ENCODE measurements at regions not wholly inside any gene's neighbourhood (a gene's known extent, or its start where the extent isn't known, plus 50 kb on each side); places are given as distances from the start of the nearest gene placed in this dataset.
"Not testable (repeated sequence)": the region's sequence is repeated elsewhere in the genome, so short reads cannot be mapped to it uniquely, and the experiment has no call there.

DNA sequence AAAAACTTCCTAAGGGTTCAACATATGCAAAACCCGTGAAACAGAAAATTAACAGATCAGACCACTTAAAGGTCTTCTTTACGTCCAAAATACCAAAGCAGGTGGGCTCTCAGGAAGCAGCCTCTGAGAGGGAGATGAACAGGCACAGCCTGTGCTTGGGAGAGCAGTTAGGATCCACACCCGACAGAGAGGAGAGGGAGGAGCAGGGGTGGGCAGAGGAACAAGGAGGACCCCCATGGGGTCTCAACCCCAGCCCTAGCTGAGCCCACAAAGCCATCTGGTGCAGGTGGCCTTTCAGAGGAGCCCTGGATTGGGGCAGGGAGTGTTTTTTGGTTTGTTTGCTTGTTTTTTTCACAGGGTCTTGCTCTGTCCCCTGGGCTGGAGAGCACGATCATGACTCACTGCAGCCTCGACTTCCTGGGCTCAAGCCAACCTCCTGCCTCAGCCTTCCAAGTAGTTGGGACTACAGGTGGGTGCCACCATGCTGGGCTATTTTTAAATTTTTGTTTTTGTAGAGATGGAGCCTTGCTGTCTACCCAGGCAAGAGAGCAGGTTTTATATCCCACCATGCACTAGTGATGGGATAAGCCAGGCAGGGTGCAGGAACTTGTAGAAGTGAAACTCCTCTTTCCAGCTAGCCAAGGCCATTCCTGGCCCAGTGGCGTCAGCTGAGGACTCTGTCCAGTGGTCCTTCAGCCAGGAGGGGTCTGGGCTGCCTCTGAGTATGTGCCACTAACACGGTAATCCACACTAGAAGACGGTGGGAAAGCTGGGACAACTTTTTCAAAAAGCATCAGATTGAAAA lies 154.1 kb upstream of the HDAC4 start:
- Mint-ChIP-seq H3K4me3 (no peak overlapping the region), H3K27me3 (peaks cover 16% of the 10 kb centered on the region), H3K36me3 (ENCODE audit: low read depth) (no peaks in the 10 kb centered on the region), H3K4me1 (peaks cover 4% of the 10 kb centered on the region), H3K9me3 (no peaks in the 10 kb centered on the region), H3K27ac (no peak overlapping the region)
- no peak for DNase-seq
- ChIA-PET CTCF (no interaction called here), POLR2A (no interaction called here)

DNA sequence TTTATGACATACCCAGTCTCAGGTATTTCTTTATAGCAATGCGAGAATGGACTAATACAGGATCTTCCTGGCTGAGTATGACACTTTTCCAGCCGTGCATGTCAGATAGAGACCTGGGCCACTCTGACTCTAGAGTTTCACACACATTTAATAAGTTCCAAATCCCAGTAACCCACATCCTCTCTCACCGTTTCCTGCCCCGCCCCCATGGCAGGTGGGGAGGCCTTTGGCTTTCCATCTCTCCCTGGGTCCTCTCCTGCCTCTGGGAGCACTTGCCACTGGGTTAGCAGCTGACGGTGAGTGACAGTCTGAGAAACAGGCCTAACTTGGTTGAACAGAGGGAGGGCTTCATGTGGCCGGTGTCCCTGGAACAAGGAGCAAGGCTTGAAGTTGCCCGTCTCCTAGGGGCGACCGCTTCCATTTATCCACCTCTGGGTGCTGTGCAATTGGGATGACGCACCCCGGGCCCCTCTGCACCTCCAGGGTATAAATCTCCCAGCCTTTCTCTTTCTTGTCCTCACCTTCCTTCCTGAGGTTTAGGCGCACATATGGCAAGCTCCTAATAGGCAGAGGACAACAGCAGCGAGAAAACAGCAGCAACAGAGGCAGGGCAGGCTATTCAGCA lies 152.7 kb upstream of the HDAC4 start:
- Mint-ChIP-seq H3K4me1 (peaks cover 17% of the 10 kb centered on the region), H3K4me3 (no peak overlapping the region), H3K27ac (no peak overlapping the region), H3K36me3 (ENCODE audit: low read depth) (no peaks in the 10 kb centered on the region), H3K9me3 (no peaks in the 10 kb centered on the region), H3K27me3 (peaks cover 18% of the 10 kb centered on the region)
- CTCF ChIA-PET, result no interaction called here
- no peak for DNase-seq
- POLR2A ChIA-PET, result no interaction called here

DNA sequence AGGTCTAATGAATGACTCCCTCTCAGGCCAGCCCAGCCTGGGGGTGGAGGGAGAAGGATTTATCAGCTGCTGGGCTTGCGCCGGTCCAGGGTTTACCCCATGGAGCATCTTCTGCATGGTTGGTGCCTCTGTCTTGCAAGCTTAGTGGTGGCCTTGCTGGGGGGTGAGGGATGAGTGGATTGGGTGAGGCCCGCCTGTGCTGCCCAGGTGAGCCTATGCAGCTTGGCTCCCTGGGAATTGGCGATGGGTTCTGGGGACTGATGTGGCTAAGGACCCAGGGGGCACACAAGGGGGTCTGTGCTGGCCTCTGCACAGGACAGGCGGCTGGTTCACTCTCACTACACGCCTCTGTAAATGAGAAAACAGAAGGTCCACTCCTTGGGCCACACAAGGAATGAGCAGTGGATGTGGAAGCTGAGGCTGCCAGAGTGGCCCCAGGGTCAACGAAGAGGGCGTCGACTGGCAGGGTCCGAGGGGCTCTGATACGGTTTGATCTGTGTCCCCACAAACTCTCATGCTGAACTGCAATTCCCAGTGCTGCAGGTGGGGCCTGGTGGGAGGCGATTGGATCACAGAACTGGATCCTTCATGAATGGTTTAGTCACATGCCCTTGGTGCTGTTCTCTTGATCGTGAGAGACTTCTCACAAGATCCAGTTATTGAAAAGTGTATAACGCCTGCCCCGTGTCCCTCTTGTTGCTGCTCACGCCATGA lies 151.6 kb upstream of the HDAC4 start:
- Mint-ChIP-seq H3K27me3 (peaks cover 18% of the 10 kb centered on the region), H3K4me1 (peaks cover 26% of the 10 kb centered on the region), H3K9me3 (no peaks in the 10 kb centered on the region), H3K36me3 (ENCODE audit: low read depth) (no peaks in the 10 kb centered on the region), H3K27ac (no peak overlapping the region), H3K4me3 (no peak overlapping the region)
- no peak for DNase-seq
- ChIA-PET POLR2A (no interaction called here), CTCF (interaction anchor here (0.7 kb wide), 1 partner anchor 20 kb away, joined by 3 read pairs; no protein-coding TSS in a partner anchor)

DNA sequence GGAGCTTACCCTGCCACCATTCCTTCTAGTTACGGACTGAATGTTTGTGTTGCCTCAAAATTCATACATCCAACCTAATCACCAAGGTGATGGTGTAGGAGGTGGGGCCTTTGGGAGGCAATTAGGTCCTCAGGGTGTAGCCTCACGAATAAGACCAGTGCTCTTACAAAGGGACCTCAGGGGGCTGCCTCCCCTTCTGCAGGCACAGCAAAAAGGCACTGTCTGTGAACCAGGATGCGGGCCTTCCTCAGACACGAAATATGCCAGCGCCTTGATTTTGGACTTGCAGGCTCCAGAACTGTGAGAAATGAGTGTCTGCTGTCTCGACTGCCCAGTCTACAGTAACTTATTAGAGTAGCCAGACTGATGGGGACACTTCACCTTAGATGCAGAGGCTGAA lies 150.4 kb upstream of the HDAC4 start:
- Mint-ChIP-seq H3K4me3 (no peak overlapping the region), H3K9me3 (no peaks in the 10 kb centered on the region), H3K27ac (no peak overlapping the region), H3K27me3 (peaks cover 13% of the 10 kb centered on the region), H3K4me1 (peaks cover 27% of the 10 kb centered on the region), H3K36me3 (ENCODE audit: low read depth) (no peaks in the 10 kb centered on the region)
- POLR2A ChIA-PET, result no interaction called here
- CTCF ChIA-PET, result no interaction called here
- no peak for DNase-seq

DNA sequence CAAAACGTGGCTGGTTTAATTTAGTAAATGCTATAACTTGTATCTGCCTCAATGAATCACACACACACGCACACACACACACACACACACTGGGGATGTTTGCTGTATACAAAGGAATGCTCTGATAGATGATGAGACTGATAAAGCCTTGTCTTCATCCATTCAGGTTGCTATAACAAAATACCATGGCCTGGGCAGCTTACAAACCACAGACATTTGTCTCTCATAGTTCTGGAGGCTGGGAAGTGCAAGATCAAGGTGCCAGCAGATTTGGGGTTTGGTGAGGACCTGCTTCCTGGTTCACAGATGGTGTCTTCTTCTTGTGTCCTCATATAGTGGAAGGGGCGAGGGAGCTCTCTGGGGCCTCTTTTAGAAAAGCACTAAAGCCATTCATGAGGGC lies 149.5 kb upstream of the HDAC4 start:
- no peak overlapping the region for H3K4me3 Mint-ChIP-seq
- H3K4me1 Mint-ChIP-seq, result peaks cover 35% of the 10 kb centered on the region
- CTCF ChIA-PET, result no interaction called here
- H3K27ac Mint-ChIP-seq, result no peak overlapping the region
- H3K9me3 Mint-ChIP-seq, result no peaks in the 10 kb centered on the region
- POLR2A ChIA-PET, result no interaction called here
- peaks cover 7% of the 10 kb centered on the region for H3K27me3 Mint-ChIP-seq
- H3K36me3 Mint-ChIP-seq (ENCODE audit: low read depth), result no peaks in the 10 kb centered on the region
- no peak for DNase-seq

DNA sequence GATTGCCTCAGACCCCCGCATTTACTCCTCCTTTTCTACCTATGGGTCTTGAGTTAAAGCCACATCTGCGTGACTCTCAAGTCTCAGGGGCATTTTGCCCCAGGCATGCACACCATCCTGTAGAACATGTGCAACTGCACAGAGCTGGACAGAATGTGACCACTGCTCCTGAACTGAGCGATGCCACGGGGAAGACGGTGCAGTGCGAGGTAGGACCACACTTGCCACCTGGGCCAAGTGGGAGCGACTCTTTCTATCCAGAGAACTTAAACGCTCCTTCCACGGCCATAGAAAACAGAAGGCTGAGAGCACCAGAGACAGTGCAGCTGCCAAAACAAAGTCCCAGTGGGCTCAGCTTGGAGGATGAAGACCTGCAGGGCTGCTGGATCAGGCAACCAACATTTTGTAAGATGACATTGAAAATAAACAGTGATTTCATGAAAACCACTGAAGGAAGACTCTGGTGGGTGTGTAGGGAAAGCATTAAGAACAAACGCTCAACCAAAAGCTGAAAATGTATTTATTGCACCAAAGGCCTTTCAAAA lies 149.0 kb upstream of the HDAC4 start:
- Mint-ChIP-seq H3K36me3 (ENCODE audit: low read depth) (no peaks in the 10 kb centered on the region), H3K27me3 (peaks cover 7% of the 10 kb centered on the region), H3K4me3 (no peak overlapping the region), H3K27ac (no peak overlapping the region), H3K4me1 (peaks cover 41% of the 10 kb centered on the region), H3K9me3 (peaks cover under 1% of the 10 kb centered on the region)
- CTCF ChIA-PET, result no interaction called here
- no peak for DNase-seq
- POLR2A ChIA-PET, result no interaction called here

DNA sequence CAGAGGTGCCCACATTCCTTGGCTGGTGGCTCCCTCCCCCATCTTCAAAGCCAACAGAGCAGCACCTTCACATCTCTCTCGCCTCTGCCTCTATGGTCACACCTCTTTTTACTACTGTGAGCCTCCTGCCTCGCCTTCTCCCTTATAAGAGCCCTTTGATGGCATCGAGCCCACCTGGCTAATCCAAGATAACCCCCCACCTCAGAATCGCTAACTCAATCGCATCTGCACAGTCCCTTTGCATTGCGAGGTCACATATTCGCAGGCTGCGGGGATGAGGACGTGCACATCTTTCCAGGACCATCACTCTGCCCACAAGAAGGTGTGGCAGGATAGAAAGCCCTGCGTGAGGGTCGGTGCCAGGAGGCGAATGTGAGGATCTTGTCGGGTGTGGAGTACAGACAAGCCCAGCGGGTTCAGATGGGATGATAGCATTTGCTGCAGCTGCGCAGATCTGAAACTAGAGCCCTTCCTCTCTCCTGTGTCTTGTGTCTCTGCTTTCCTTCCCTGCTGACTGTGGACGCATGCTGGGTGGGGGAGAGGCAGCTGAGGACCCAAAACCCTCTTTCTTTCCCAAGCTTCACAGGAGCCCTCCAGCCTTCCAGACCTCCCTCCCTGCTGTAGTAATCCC lies 148.3 kb upstream of the HDAC4 start:
- CTCF ChIA-PET, result interaction anchor here (0.6 to 1.0 kb wide), 2 partner anchors 9 to 363 kb away, joined by 3 read pairs; no protein-coding TSS in a partner anchor
- no peak for DNase-seq
- H3K4me3 Mint-ChIP-seq, result no peak overlapping the region

DNA sequence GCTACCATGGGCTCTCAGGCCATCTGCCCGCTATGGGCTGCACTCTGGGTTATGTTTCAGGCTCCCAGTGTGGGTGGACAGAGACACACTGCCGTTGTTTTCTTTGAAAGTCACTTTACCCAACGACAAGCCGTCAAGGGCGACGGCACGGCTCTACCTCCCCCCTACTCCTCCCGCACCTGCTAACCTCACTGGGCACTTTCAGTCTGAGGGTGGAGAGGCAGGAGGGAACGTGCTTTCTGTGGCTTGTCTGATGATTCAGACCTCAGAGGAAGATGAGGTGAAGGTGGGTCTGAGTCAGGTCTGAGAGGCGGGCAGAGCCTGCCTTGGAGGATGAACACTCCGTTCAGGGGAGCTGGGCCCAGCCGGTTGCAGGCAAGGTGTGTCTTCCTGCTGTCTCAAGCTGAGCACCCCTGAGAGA lies 147.6 kb upstream of the HDAC4 start:
- H3K27me3 Mint-ChIP-seq, result peaks cover 16% of the 10 kb centered on the region
- peaks cover 48% of the 10 kb centered on the region for H3K4me1 Mint-ChIP-seq
- DNase-seq, result peak; percentile 69
- no peak overlapping the region for H3K27ac Mint-ChIP-seq
- ChIA-PET POLR2A (no interaction called here), CTCF (interaction anchor here (0.6 to 1.0 kb wide), 2 partner anchors 9 to 363 kb away, joined by 3 read pairs; no protein-coding TSS in a partner anchor)
- H3K4me3 Mint-ChIP-seq, result no peak overlapping the region
- peaks cover 4% of the 10 kb centered on the region for H3K9me3 Mint-ChIP-seq
- H3K36me3 Mint-ChIP-seq (ENCODE audit: low read depth), result no peaks in the 10 kb centered on the region

More for the DNA sequence above, 148.3 kb upstream of the HDAC4 start:
- H3K27ac Mint-ChIP-seq, result no peak overlapping the region
- H3K4me1 Mint-ChIP-seq, result peaks cover 46% of the 10 kb centered on the region
- no peaks in the 10 kb centered on the region for H3K36me3 Mint-ChIP-seq (ENCODE audit: low read depth)
- H3K27me3 Mint-ChIP-seq, result peaks cover 12% of the 10 kb centered on the region
- POLR2A ChIA-PET, result no interaction called here
- H3K9me3 Mint-ChIP-seq, result peaks cover 4% of the 10 kb centered on the region

DNA sequence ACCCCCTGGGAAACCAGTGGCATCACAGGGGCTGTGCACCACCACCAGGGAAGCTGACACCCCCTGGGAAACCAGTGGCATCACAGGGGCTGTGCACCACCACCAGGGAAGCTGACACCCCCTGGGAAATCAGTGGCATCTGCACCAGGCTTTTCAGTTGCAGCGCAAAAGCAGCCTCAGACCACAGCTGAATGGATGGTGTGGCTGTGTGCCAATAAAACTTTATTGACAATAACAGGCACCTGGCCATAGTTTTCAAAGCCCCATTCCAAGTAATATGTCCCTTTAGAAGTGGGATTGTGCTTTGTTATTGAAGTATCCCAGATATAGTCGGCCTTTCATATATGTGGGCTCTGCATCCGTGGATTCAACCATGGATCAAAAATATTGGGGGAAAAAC lies 146.3 kb upstream of the HDAC4 start:
- DNase-seq; CTCF ChIA-PET; H3K9me3 Mint-ChIP-seq; POLR2A ChIA-PET; H3K27ac Mint-ChIP-seq; H3K36me3 Mint-ChIP-seq (ENCODE audit: low read depth); H3K4me3 Mint-ChIP-seq: not testable (repeated sequence)
- H3K27me3 Mint-ChIP-seq, result peaks cover 22% of the 10 kb centered on the region
- H3K4me1 Mint-ChIP-seq, result peaks cover 45% of the 10 kb centered on the region

DNA sequence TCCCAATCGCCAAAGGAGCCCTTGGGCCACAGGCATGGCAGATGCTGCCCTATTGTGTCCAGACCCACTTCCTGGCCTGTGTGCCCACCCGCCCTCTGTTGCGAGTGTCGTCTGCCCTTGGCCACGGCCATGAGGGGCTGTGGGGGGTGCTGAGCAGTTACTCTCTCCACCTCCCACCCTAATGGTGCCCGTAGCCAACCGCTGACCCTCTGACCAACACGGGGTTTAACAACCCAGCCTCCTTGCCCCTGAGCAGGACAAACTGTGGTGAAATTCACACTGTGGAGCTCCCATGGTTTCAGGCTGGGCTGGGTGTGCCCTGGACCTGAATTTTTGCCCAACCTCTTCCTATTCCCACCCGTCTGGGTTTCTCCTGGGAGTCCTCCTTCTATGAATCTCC lies 145.7 kb upstream of the HDAC4 start:
- H3K4me3 Mint-ChIP-seq, result no peak overlapping the region
- no peaks in the 10 kb centered on the region for H3K36me3 Mint-ChIP-seq (ENCODE audit: low read depth)
- CTCF ChIA-PET, result no interaction called here
- peaks cover 45% of the 10 kb centered on the region for H3K4me1 Mint-ChIP-seq
- no peak for DNase-seq
- POLR2A ChIA-PET, result no interaction called here
- H3K9me3 Mint-ChIP-seq, result peaks cover 4% of the 10 kb centered on the region
- H3K27me3 Mint-ChIP-seq, result peaks cover 24% of the 10 kb centered on the region
- no peak overlapping the region for H3K27ac Mint-ChIP-seq

DNA sequence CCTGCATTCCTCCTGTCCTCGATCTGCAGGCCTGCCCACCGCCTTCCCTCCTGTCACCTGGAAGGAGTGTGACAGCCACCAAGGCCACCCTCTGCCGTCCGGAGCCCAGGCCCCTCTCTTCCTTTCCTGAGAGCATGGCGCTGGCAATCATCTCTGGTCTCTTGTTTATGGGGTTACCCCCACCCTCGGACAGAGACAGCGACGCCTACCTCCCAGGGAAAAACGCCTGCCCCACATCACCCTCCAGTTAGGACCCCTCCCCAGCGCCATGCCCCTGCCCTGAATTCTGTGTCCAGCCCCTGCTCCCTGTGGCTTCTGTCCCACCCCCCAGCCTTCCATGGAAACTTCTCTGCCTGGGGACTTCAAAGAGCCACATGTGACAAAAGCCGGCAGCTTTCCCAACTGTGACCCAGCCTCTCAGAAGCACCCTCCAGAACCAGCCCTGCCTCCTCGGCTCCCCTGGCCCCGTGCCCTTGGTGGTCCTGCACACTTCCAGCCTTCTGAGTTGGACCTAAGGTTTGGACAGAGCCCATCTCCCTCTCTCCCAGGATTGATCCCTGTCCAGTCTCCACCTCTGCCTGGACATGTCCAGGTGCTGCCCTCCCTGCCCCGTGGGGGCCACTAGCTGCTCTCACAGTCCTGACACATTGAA lies 145.0 kb upstream of the HDAC4 start:
- ChIA-PET CTCF (no interaction called here), POLR2A (no interaction called here)
- Mint-ChIP-seq H3K27ac (peak overlapping the region; percentile 31), H3K36me3 (ENCODE audit: low read depth) (no peaks in the 10 kb centered on the region), H3K27me3 (peaks cover 27% of the 10 kb centered on the region), H3K4me1 (peaks cover 45% of the 10 kb centered on the region), H3K4me3 (no peak overlapping the region), H3K9me3 (peaks cover 4% of the 10 kb centered on the region)
- no peak for DNase-seq

DNA sequence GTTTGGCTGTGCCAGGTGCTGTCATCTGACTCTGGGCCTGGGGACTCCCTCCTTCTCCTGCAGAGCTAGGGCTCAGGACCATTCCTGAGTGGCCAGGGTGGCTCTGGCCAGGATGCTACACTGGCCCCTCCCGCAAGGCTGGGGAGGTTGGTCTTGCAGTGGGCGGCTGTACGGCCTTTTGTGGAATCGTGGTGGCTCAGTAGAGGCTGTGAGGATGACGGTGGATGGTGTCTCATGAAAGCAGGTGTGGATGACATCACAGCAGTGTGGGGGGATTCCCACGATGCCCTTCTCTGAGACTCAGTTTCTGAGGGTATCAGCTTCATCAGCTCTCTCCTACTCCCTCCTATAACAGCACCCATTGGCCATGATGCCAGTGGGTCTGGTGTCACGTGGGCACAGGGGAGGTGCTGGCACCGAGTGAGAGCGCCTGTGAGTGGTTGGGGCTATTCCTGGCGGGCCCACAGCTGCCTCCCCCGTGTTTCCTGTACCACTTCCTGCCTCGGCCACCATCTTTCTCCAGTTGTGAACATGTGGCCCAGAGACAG lies 144.2 kb upstream of the HDAC4 start:
- Mint-ChIP-seq H3K36me3 (ENCODE audit: low read depth) (no peaks in the 10 kb centered on the region), H3K27me3 (peaks cover 29% of the 10 kb centered on the region), H3K4me1 (peaks cover 45% of the 10 kb centered on the region), H3K27ac (no peak overlapping the region), H3K9me3 (peaks cover 4% of the 10 kb centered on the region), H3K4me3 (no peak overlapping the region)
- CTCF ChIA-PET, result no interaction called here
- DNase-seq, result peak; percentile 56
- POLR2A ChIA-PET, result no interaction called here
